ENCODE measurements at regions not wholly inside any gene's neighbourhood (a gene's known extent, or its start where the extent isn't known, plus 50 kb on each side); places are given as distances from the start of the nearest gene placed in this dataset.
"Not testable (repeated sequence)": the region's sequence is repeated elsewhere in the genome, so short reads cannot be mapped to it uniquely, and the experiment has no call there.

- DNase-seq (ENCODE audit: low spot score in 2 of 2); H3K36me3 Mint-ChIP-seq; ATAC-seq (ENCODE audit: low read depth); H3K27me3 Mint-ChIP-seq; H3K9me3 Mint-ChIP-seq: not testable (repeated sequence)
- peak overlapping the region; percentile 32 for H3K4me3 Mint-ChIP-seq
- peak overlapping the region; percentile 99 for H3K27ac Mint-ChIP-seq
- peaks cover 15% of the 10 kb centered on the region for H3K4me1 Mint-ChIP-seq
Measured at GRCh38 chr1:149635290-149635899, 51.7 kb downstream of the PPIAL4C start.

- Mint-ChIP-seq H3K4me1 (peaks cover 15% of the 10 kb centered on the region), H3K4me3 (peak overlapping the region; percentile 91), H3K27ac (peak overlapping the region; percentile 99)
- not testable (repeated sequence) for H3K36me3 Mint-ChIP-seq, H3K9me3 Mint-ChIP-seq, H3K27me3 Mint-ChIP-seq
- DNase-seq (ENCODE audit: low spot score in 2 of 2) (peak; percentile 82 to 93), ATAC-seq (ENCODE audit: low read depth) (peak; percentile 83)
Measured at GRCh38 chr1:149636286-149637122, 52.9 kb downstream of the PPIAL4C start.

- H3K9me3 Mint-ChIP-seq; H3K4me3 Mint-ChIP-seq; DNase-seq (ENCODE audit: low spot score in 2 of 2); H3K27me3 Mint-ChIP-seq; H3K36me3 Mint-ChIP-seq; ATAC-seq (ENCODE audit: low read depth): not testable (repeated sequence)
- peaks cover 15% of the 10 kb centered on the region for H3K4me1 Mint-ChIP-seq
- peak overlapping the region; percentile 83 for H3K27ac Mint-ChIP-seq
Measured at GRCh38 chr1:149638481-149638880, 54.8 kb downstream of the PPIAL4C start.

GRCh38 chr1:149638901-149639658 lies 55.4 kb downstream of the PPIAL4C start:
- not testable (repeated sequence) for H3K36me3 Mint-ChIP-seq; H3K4me3 Mint-ChIP-seq; H3K9me3 Mint-ChIP-seq; ATAC-seq (ENCODE audit: low read depth); DNase-seq (ENCODE audit: low spot score in 2 of 2); H3K27me3 Mint-ChIP-seq
- H3K27ac Mint-ChIP-seq = peak overlapping the region; percentile 83
- H3K4me1 Mint-ChIP-seq = peaks cover 10% of the 10 kb centered on the region

GRCh38 chr1:149641179-149641578 lies 57.5 kb downstream of the PPIAL4C start:
- not testable (repeated sequence) for H3K27ac Mint-ChIP-seq; H3K9me3 Mint-ChIP-seq; ATAC-seq (ENCODE audit: low read depth); H3K4me1 Mint-ChIP-seq; H3K27me3 Mint-ChIP-seq; H3K36me3 Mint-ChIP-seq; DNase-seq (ENCODE audit: low spot score in 2 of 2); H3K4me3 Mint-ChIP-seq

GRCh38 chr1:149644818-149645217 lies 61.2 kb downstream of the PPIAL4C start:
- DNase-seq (ENCODE audit: low spot score in 2 of 2); H3K27me3 Mint-ChIP-seq; ATAC-seq (ENCODE audit: low read depth); H3K9me3 Mint-ChIP-seq; H3K27ac Mint-ChIP-seq; H3K36me3 Mint-ChIP-seq; H3K4me1 Mint-ChIP-seq; H3K4me3 Mint-ChIP-seq: not testable (repeated sequence)

- H3K27ac Mint-ChIP-seq = peak overlapping the region; percentile 76
- H3K36me3 Mint-ChIP-seq; H3K9me3 Mint-ChIP-seq; H3K4me1 Mint-ChIP-seq; DNase-seq (ENCODE audit: low spot score in 2 of 2); H3K27me3 Mint-ChIP-seq: not testable (repeated sequence)
- H3K4me3 Mint-ChIP-seq = peak overlapping the region; percentile 91
- peak; percentile 55 for ATAC-seq (ENCODE audit: low read depth)
Measured at GRCh38 chr1:149646360-149647017, 62.8 kb downstream of the PPIAL4C start.

- H3K27ac Mint-ChIP-seq; H3K9me3 Mint-ChIP-seq; H3K27me3 Mint-ChIP-seq; H3K4me1 Mint-ChIP-seq; H3K36me3 Mint-ChIP-seq; DNase-seq (ENCODE audit: low spot score in 2 of 2): not testable (repeated sequence)
- peak; percentile 35 for ATAC-seq (ENCODE audit: low read depth)
- H3K4me3 Mint-ChIP-seq = peak overlapping the region; percentile 43
Measured at GRCh38 chr1:149647018-149647373, 63.3 kb downstream of the PPIAL4C start.

- not testable (repeated sequence) for H3K9me3 Mint-ChIP-seq; H3K36me3 Mint-ChIP-seq; H3K4me1 Mint-ChIP-seq; ATAC-seq (ENCODE audit: low read depth); H3K27me3 Mint-ChIP-seq; DNase-seq (ENCODE audit: low spot score in 2 of 2); H3K27ac Mint-ChIP-seq; H3K4me3 Mint-ChIP-seq
Measured at GRCh38 chr1:149657750-149658149, 74.1 kb downstream of the PPIAL4C start.

GRCh38 chr1:149658175-149658574 lies 74.5 kb downstream of the PPIAL4C start:
- not testable (repeated sequence) for H3K36me3 Mint-ChIP-seq; H3K27ac Mint-ChIP-seq; H3K4me1 Mint-ChIP-seq; H3K4me3 Mint-ChIP-seq; ATAC-seq (ENCODE audit: low read depth); DNase-seq (ENCODE audit: low spot score in 2 of 2); H3K9me3 Mint-ChIP-seq; H3K27me3 Mint-ChIP-seq

GRCh38 chr1:149664624-149665023 lies 81.0 kb downstream of the PPIAL4C start:
- not testable (repeated sequence) for H3K9me3 Mint-ChIP-seq; DNase-seq (ENCODE audit: low spot score in 2 of 2); H3K4me3 Mint-ChIP-seq; H3K36me3 Mint-ChIP-seq; H3K27me3 Mint-ChIP-seq; ATAC-seq (ENCODE audit: low read depth); H3K27ac Mint-ChIP-seq; H3K4me1 Mint-ChIP-seq

- H3K36me3 Mint-ChIP-seq; H3K4me3 Mint-ChIP-seq; H3K27ac Mint-ChIP-seq; H3K9me3 Mint-ChIP-seq; DNase-seq (ENCODE audit: low spot score in 2 of 2); H3K4me1 Mint-ChIP-seq; ATAC-seq (ENCODE audit: low read depth); H3K27me3 Mint-ChIP-seq: not testable (repeated sequence)
Measured at GRCh38 chr1:149665033-149665432, 81.4 kb downstream of the PPIAL4C start.

GRCh38 chr1:149665528-149665927 lies 81.9 kb downstream of the PPIAL4C start:
- not testable (repeated sequence) for DNase-seq (ENCODE audit: low spot score in 2 of 2); H3K27ac Mint-ChIP-seq; H3K27me3 Mint-ChIP-seq; H3K4me3 Mint-ChIP-seq; H3K36me3 Mint-ChIP-seq; H3K9me3 Mint-ChIP-seq; ATAC-seq (ENCODE audit: low read depth); H3K4me1 Mint-ChIP-seq

All from memory B cell (primary cell).